BJ (cell line): ENCODE measurements at regions not wholly inside any gene's neighbourhood (a gene's known extent, or its start where the extent isn't known, plus 50 kb on each side); places are given as distances from the start of the nearest gene placed in this dataset.
"Not testable (repeated sequence)": the region's sequence is repeated elsewhere in the genome, so short reads cannot be mapped to it uniquely, and the experiment has no call there.

ENCODE experiments used
- CTCF ChIA-PET: fragments of 350-600 bp; formaldehyde crosslinking; extraction: SDS; loops from one replicate; lab custom pipeline; 2021; ENCODE audit warnings: antibody characterized with exemption, inconsistent platforms; lab: Yijun Ruan, JAX
- POLR2A ChIA-PET: fragments of 300-600 bp; sonication (Branson Sonifier 250); formaldehyde crosslinking; extraction: SDS; loops from one replicate; lab custom pipeline; 2021; ENCODE audit warnings: antibody characterized with exemption; lab: Charles Lee
- DNase-seq: peaks from one replicate; pipeline ENCODE4 v3.0.0-alpha.2; 2011; ENCODE audit warnings: low read depth
- H3K27me3 ChIP-seq: 2 replicates; pipeline ENCODE4 v1.6.0; 2011; ENCODE audit warnings: low read length; ENCODE audit not compliant: control insufficient read depth, insufficient read depth
- H3K36me3 ChIP-seq: 2 replicates; pipeline ENCODE4 v1.5.1; 2011; ENCODE audit warnings: low read length; ENCODE audit not compliant: control insufficient read depth, insufficient read depth
- H3K4me3 ChIP-seq: 2 replicates; pipeline ENCODE4 v1.5.1; 2011; ENCODE audit warnings: low read depth, mild to moderate bottlenecking, control low read depth, low read length
- CTCF ChIP-seq: IDR thresholded peaks from 2 replicates; pipeline ENCODE4 v1.5.1; 2011; ENCODE audit warnings: low read depth, mild to moderate bottlenecking, control low read depth, inconsistent platforms, low read length, moderate library complexity; ENCODE audit not compliant: insufficient read depth

DNA sequence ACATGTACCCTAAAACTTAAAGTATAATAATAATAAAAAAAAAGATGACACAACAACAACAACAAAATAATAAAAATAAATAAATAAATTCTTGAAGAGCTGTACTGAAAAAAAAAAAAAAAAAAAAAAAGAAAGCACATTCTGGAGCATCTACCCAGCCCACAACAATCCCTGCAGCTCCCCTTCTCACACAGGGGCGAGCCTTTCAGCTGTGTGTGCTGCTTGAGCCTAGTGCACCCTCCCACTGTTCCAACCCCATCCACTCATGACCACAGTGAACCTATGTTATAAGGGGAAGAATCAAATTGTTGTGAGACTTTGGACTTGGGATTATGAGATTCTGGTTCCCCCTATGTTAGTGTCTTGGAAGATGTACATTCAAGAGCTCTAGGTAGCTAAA is 161.5 kb upstream of the JADE1 start:
- no peak overlapping the region for H3K4me3 ChIP-seq
- no peak for TF ChIP-seq CTCF
- ChIA-PET CTCF (interaction anchor here (0.6 to 1.3 kb wide), 4 partner anchors 9 to 310 kb away, joined by 3 to 5 read pairs (median 3); no protein-coding TSS in a partner anchor), POLR2A (no interaction called here)
- no peak for DNase-seq
- no peaks in the 10 kb centered on the region; the same call in 1 of the 2 replicates for H3K27me3 ChIP-seq
- H3K36me3 ChIP-seq: no peaks in the 10 kb centered on the region

- CTCF ChIA-PET, H3K27me3 ChIP-seq, POLR2A ChIA-PET, DNase-seq, H3K4me3 ChIP-seq, H3K36me3 ChIP-seq: not testable (repeated sequence)
Measured at GRCh38 chr4:128646893-128647292, 162.6 kb upstream of the JADE1 start.

DNA sequence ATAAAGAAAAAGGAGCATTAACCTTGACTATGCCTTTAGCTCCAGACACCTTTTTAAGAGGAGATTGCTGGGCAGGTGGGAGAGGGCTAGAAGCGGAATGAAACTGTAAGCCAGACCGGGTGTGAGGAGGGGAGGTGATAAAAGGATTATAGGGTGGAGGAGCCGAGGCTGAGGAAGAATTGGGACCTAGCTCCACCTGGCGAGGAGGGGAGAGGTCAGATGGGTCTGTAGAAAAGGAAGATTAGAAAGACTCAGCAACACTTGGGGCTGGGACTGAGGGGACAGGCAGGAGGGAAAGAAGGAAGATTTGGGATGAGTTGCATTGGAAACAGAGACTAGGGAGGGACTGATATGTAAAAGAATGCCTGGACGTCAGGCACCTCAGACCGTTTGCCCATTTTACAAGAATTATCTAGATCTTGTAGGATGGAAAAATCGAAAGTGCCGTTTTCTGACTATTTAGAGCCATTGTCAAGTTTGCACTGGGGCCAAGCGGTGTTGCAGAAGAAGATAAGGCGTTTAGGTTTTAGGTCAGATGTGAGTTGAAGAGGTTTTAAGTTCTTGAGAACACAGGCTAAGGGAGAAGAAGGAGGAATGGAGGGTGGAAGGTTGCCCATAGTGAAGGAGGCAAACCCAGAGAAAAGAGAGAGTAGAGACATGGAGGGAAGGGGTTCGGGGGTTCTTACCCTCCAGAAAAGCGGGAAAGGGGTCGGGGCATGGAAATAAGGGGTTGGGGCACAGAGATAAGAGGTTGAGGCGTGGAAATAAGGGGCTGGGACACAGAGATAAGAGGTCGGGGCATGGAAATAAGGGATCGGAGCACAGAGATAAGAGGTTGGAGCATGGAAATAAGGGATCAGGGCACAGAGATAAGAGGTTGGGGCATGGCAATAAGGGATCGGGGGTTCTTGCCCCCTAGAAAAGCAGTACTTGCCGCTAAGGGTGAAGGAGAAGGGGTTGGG is 164.5 kb upstream of the JADE1 start:
- DNase-seq, H3K27me3 ChIP-seq, H3K36me3 ChIP-seq, POLR2A ChIA-PET, H3K4me3 ChIP-seq: not testable (repeated sequence)
- CTCF ChIA-PET: interaction anchor here (0.9 kb wide), 1 partner anchor 92 kb away, joined by 3 read pairs; no protein-coding TSS in a partner anchor

DNA sequence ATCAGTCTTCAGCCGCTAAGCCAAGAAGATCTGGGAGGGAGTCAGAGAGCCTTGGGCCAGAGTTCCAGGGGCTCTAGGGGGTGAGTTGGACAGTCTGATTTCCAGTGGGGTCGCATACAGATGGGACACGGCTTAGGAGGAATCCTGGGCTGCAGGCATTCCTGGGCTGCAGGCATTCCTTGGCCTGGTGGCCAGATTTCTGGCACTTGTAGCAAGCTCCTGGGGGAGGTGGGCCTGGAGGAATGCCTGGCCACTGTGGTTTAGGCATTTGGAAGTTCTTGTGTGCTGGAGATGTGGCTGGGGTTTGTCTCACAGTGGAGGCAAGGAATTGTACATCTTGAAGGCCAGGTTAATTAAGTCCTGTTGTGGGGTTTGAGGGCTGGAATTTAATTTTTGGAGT is 165.4 kb upstream of the JADE1 start:
- H3K27me3 ChIP-seq, DNase-seq, H3K36me3 ChIP-seq, H3K4me3 ChIP-seq, POLR2A ChIA-PET: not testable (repeated sequence)
- CTCF ChIA-PET: interaction anchor here (0.6 to 0.9 kb wide), 2 partner anchors 91 to 154 kb away, joined by 3 read pairs; no protein-coding TSS in a partner anchor

DNA sequence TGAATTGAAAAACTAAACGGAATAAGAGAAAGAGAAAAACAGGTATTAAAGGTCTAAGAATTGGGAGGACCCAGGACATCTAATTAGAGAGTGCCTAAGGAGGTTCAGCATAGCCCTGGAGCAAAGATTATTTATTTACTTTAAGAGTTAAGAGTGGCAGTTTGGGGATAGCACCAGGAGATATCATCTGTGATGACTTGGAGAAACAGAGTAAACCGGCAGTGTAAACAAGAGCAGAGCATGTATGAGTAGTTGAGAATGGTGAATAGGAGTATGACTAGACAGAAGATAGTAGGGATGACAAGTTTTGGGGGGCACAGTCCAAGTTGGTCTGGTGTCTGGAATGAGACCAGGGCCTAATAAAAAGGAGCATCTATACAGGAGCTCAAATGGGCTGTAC is 167.9 kb upstream of the JADE1 start:
- H3K27me3 ChIP-seq, H3K36me3 ChIP-seq, POLR2A ChIA-PET, H3K4me3 ChIP-seq, CTCF ChIA-PET, DNase-seq: not testable (repeated sequence)

DNA sequence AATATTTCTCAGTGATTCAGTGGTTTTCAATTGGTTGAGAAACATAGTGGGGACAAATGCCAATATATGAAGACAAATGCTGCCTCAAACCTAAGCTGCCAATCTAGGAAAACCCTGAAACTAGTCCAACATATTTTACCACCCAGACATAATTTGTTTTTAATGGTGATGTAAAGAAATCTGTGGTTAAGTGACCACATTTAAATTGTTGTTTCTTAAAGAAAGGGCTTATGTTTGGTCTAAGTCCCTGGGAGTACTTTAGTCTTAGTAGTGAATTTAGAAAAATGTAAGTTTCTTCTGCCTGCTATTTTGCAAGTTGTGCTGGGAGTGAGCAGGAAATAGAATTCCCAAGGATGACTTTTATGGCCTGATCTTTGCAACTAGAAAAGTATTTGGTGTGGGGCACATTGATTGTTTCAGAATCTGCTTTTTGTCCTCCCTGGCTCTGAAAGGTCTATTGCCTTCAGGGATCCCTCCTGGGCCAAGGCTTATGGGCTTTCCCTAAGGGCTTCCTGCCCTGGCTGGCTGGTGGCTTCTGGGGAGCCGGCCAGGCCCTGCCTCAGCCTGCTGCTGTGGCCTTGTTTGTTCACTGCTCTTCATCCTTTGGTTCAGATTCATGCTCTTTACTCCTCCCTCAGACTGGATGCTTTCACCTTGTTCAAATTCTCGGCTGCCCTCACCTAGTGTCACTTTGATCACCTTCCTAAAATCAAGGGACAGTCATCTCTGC is 169.8 kb upstream of the JADE1 start:
- DNase-seq: no peak
- H3K4me3 ChIP-seq: no peak overlapping the region
- ChIA-PET CTCF (no interaction called here), POLR2A (no interaction called here)
- no peak for TF ChIP-seq CTCF
- H3K27me3 ChIP-seq: no peaks in the 10 kb centered on the region; the same call in 1 of the 2 replicates
- H3K36me3 ChIP-seq: no peaks in the 10 kb centered on the region

GRCh38 chr4:128636906-128637305 is 172.6 kb upstream of the JADE1 start:
- no peak for DNase-seq
- no peak for TF ChIP-seq CTCF
- CTCF ChIA-PET: interaction anchor here (1.4 kb wide), 1 partner anchor 15 kb away, joined by 3 read pairs; no protein-coding TSS in a partner anchor
- Histone ChIP-seq H3K4me3 (no peak overlapping the region), H3K27me3 (no peaks in the 10 kb centered on the region; the same call in 1 of the 2 replicates), H3K36me3 (no peaks in the 10 kb centered on the region)
- POLR2A ChIA-PET: no interaction called here
